GM18868 (cell line): ENCODE measurements at regions not wholly inside any gene's neighbourhood (a gene's known extent, or its start where the extent isn't known, plus 50 kb on each side); places are given as distances from the start of the nearest gene placed in this dataset.
"Not testable (repeated sequence)": the region's sequence is repeated elsewhere in the genome, so short reads cannot be mapped to it uniquely, and the experiment has no call there.

ENCODE experiments used
- ATAC-seq: cut with Tn5 transposase; IDR thresholded peaks from one replicate; pipeline ENCODE4 v1.9.1; 2021; ENCODE audit warnings: mild to moderate bottlenecking, moderate library complexity; ENCODE audit not compliant: unreplicated experiment

- ATAC-seq = no peak
Measured at GRCh38 chr1:215023155-215023832, 59.2 kb upstream of the KCNK2 start.

- ATAC-seq = no peak
Measured at GRCh38 chr1:215028954-215029353, 53.6 kb upstream of the KCNK2 start.

- not testable (repeated sequence) for ATAC-seq
Measured at GRCh38 chr1:215030581-215030980, 52.0 kb upstream of the KCNK2 start.

- no peak for ATAC-seq
Measured at GRCh38 chr1:215031392-215031791, 51.1 kb upstream of the KCNK2 start.
